IMR-90 (cell line): ENCODE measurements at regions not wholly inside any gene's neighbourhood (a gene's known extent, or its start where the extent isn't known, plus 50 kb on each side); places are given as distances from the start of the nearest gene placed in this dataset.

ENCODE experiments used
- ATAC-seq: fragments of 200-7000 bp; cut with Tn5 transposase; 2 replicates; pipeline ENCODE4 v1.9.1; 2020; ENCODE audit warnings: low read depth, mild to moderate bottlenecking, moderate library complexity
- BruUV-seq: library from RNA; stranded (reverse); fragments of 400-500 nt; replicated peaks from 2 replicates; lab custom pipeline; 2021; lab: Mats Ljungman, UMichigan
- CTCF ChIA-PET: fragments of 300-600 bp; formaldehyde crosslinking; extraction: SDS; loops from one replicate; lab custom pipeline; 2021; ENCODE audit warnings: antibody characterized with exemption; lab: Yijun Ruan, JAX
- POLR2A ChIA-PET: fragments of 300-600 bp; sonication (Branson Sonifier 250); formaldehyde crosslinking; loops from one replicate; lab custom pipeline; 2022; ENCODE audit warnings: antibody characterized with exemption; ENCODE audit not compliant: unreplicated experiment; lab: Charles Lee
- DNase-seq: peaks from one replicate; pipeline ENCODE4 v3.0.0; 2013
- H2AFZ ChIP-seq: replicated peaks from 2 replicates; pipeline ENCODE3; 2013; ENCODE audit warnings: low read length, mild to moderate bottlenecking; ENCODE audit not compliant: poor library complexity
- H2AK5ac ChIP-seq: 2 replicates; pipeline ENCODE4 v1.6.1; 2013; ENCODE audit warnings: low read depth, low read length, inconsistent platforms
- H2AK9ac ChIP-seq: replicated peaks from 2 replicates; pipeline ENCODE3; 2013; ENCODE audit warnings: mild to moderate bottlenecking, low read depth, low read length, moderate library complexity; ENCODE audit not compliant: poor library complexity
- H2BK120ac ChIP-seq: 2 replicates; pipeline ENCODE4 v1.6.1; 2013; ENCODE audit warnings: low read depth, low read length, inconsistent platforms
- H2BK15ac ChIP-seq: 3 replicates; pipeline ENCODE4 v1.6.1; 2013; ENCODE audit warnings: low read depth, low read length, inconsistent platforms
- H2BK20ac ChIP-seq: 2 replicates; pipeline ENCODE4 v1.6.1; 2013; ENCODE audit warnings: low read depth, mild to moderate bottlenecking, inconsistent platforms, low read length, moderate library complexity
- H2BK5ac ChIP-seq: 2 replicates; pipeline ENCODE4 v1.6.1; 2013; ENCODE audit warnings: mild to moderate bottlenecking, low read depth, low read length, inconsistent platforms; ENCODE audit not compliant: poor library complexity, severe bottlenecking
- H3K14ac ChIP-seq: replicated peaks from 2 replicates; pipeline ENCODE4 v1.6.1; 2013; ENCODE audit warnings: low read depth, low read length, inconsistent platforms
- H3K18ac ChIP-seq: 2 replicates; pipeline ENCODE4 v1.6.1; 2013; ENCODE audit warnings: low read depth, low read length, control low read depth
- H3K23ac ChIP-seq: 2 replicates; pipeline ENCODE4 v1.6.1; 2013; ENCODE audit warnings: low read depth, low read length, inconsistent platforms
- H3K27ac ChIP-seq: 2 replicates; pipeline ENCODE4 v1.5.1; 2013; ENCODE audit warnings: mild to moderate bottlenecking, control low read depth, low read length; ENCODE audit not compliant: insufficient read depth
- H3K27me3 ChIP-seq: 2 replicates; pipeline ENCODE4 v1.6.1; 2013; ENCODE audit warnings: low read length; ENCODE audit not compliant: control insufficient read depth, insufficient read depth
- H3K36me3 ChIP-seq: 2 replicates; pipeline ENCODE4 v1.6.1; 2013; ENCODE audit warnings: low read length, mixed read lengths; ENCODE audit not compliant: control insufficient read depth, insufficient read depth
- H3K4ac ChIP-seq: 2 replicates; pipeline ENCODE4 v1.6.1; 2013; ENCODE audit warnings: low read depth, low read length, inconsistent platforms
- H3K4me1 ChIP-seq: 2 replicates; pipeline ENCODE4 v1.6.1; 2013; ENCODE audit warnings: low read length, mixed read lengths; ENCODE audit not compliant: control insufficient read depth, insufficient read depth
- H3K4me2 ChIP-seq: 2 replicates; pipeline ENCODE4 v1.6.1; 2013; ENCODE audit warnings: low read depth, mild to moderate bottlenecking, control low read depth, low read length, moderate library complexity
- H3K4me3 ChIP-seq: 2 replicates; pipeline ENCODE4 v1.5.1; 2013; ENCODE audit warnings: low read depth, mild to moderate bottlenecking, control low read depth, low read length, moderate library complexity; ENCODE audit not compliant: insufficient read depth
- H3K56ac ChIP-seq: 2 replicates; pipeline ENCODE4 v1.6.1; 2013; ENCODE audit warnings: low read length, inconsistent platforms; ENCODE audit not compliant: insufficient read depth; ENCODE audit errors: extremely low read depth
- H3K79me1 ChIP-seq, 2 experiments: 2 replicates each; pipeline ENCODE4 v1.6.1; 2013; ENCODE audit warnings: low read length in 2 of 2, inconsistent platforms in 1 of 2, low read depth in 1 of 2
- H3K9ac ChIP-seq: 2 replicates; pipeline ENCODE4 v1.6.1; 2013; ENCODE audit warnings: low read depth, low read length, control low read depth
- H3K9me1 ChIP-seq: 2 replicates; pipeline ENCODE4 v1.6.1; 2013; ENCODE audit warnings: low read length, inconsistent platforms; ENCODE audit not compliant: insufficient read depth
- H3K9me3 ChIP-seq: 2 replicates; pipeline ENCODE4 v1.6.1; 2013; ENCODE audit warnings: low read length; ENCODE audit not compliant: control insufficient read depth, insufficient read depth
- H4K20me1 ChIP-seq: 2 replicates; pipeline ENCODE4 v1.6.1; 2013; ENCODE audit warnings: low read length, inconsistent platforms; ENCODE audit not compliant: insufficient read depth
- H4K5ac ChIP-seq: 2 replicates; pipeline ENCODE4 v1.6.1; 2013; ENCODE audit warnings: mild to moderate bottlenecking, low read depth, low read length, control low read depth
- H4K8ac ChIP-seq, 2 experiments: 2 replicates each; pipeline ENCODE4 v1.6.1; 2013; ENCODE audit warnings: low read depth in 2 of 2, low read length in 2 of 2, control low read depth in 1 of 2, inconsistent platforms in 1 of 2
- H4K91ac ChIP-seq: 2 replicates; pipeline ENCODE4 v1.6.1; 2013; ENCODE audit warnings: low read depth, low read length, inconsistent platforms; ENCODE audit not compliant: insufficient read depth
- BHLHE40 ChIP-seq: fragments of 150-350 bp; IDR thresholded peaks from 2 replicates; pipeline ENCODE4 v1.6.1; 2016; ENCODE audit warnings: mild to moderate bottlenecking, low read depth, low read length
- CHD1 ChIP-seq: IDR thresholded peaks from 2 replicates; pipeline ENCODE4 v1.6.1; 2012; ENCODE audit warnings: low read depth, low read length, improper control_type of control experiment
- CTCF ChIP-seq: conservative IDR thresholded peaks from 2 replicates; pipeline ENCODE4 v1.5.1; 2012; ENCODE audit warnings: mild to moderate bottlenecking, low read depth, low read length, improper control_type of control experiment
- ELK1 ChIP-seq: fragments of 150-350 bp; IDR thresholded peaks from 2 replicates; pipeline ENCODE4 v1.6.1; 2016; ENCODE audit warnings: low read depth, mild to moderate bottlenecking, low read length, moderate library complexity, borderline replicate concordance
- FOS ChIP-seq: fragments of 150-350 bp; IDR thresholded peaks from 2 replicates; pipeline ENCODE4 v1.6.1; 2016; ENCODE audit warnings: low read depth, low read length
- MXI1 ChIP-seq: IDR thresholded peaks from 2 replicates; pipeline ENCODE4 v1.6.1; 2012; ENCODE audit warnings: low read depth, mild to moderate bottlenecking, low read length, moderate library complexity, borderline replicate concordance
- NFE2L2 ChIP-seq: fragments of 150-350 bp; IDR thresholded peaks from 2 replicates; pipeline ENCODE4 v1.6.1; 2016; ENCODE audit warnings: low read depth, mild to moderate bottlenecking, low read length
- POLR2A ChIP-seq: IDR thresholded peaks from 2 replicates; pipeline ENCODE4 v1.6.1; 2012; ENCODE audit warnings: mild to moderate bottlenecking, low read depth, low read length
- RAD21 ChIP-seq: IDR thresholded peaks from 2 replicates; pipeline ENCODE4 v1.6.1; 2012; ENCODE audit warnings: low read length, improper control_type of control experiment
- RCOR1 ChIP-seq: IDR thresholded peaks from 2 replicates; pipeline ENCODE4 v1.6.1; 2012; ENCODE audit warnings: mild to moderate bottlenecking, low read length, improper control_type of control experiment; ENCODE audit not compliant: insufficient replicate concordance
- RFX5 ChIP-seq: IDR thresholded peaks from 2 replicates; pipeline ENCODE4 v1.8.0; 2012; ENCODE audit warnings: low read depth, mild to moderate bottlenecking, low read length, moderate library complexity
- WGBS, 2 experiments: methylation state at CpG; one replicate each; pipeline versions ENCODE4 v1.1.5 to v1.1.7; 2013; ENCODE audit warnings: missing lambda C conversion rate in 2 of 2; ENCODE audit not compliant: insufficient read length in 1 of 2; ENCODE audit errors: extremely low coverage in 2 of 2; 5-methylcytosine and 5-hydroxymethylcytosine counted together
- dilution Hi-C: fragments of 300-500 bp; cut with HindIII; formaldehyde crosslinking; loops from one replicate; pipeline ENCODE4 v1.14.3; 2018; ENCODE audit warnings: low sequenced_read_pairs; ENCODE audit not compliant: unreplicated experiment
- in situ Hi-C: fragments of 300-500 bp; cut with MboI; formaldehyde crosslinking; loops from 3 replicates; pipeline ENCODE4 v1.14.3; 2019; ENCODE audit warnings: low sequenced_read_pairs, inconsistent platforms, mixed read lengths
- intact Hi-C: fragments of 100-400 bp; cut with micrococcal nuclease; formaldehyde crosslinking; loops from 2 replicates; pipeline ENCODE4 v1.10.0; 2022

- Histone ChIP-seq H2AK9ac (no peak overlapping the region), H3K14ac (no peak overlapping the region), H3K18ac (no peak overlapping the region), H2BK15ac (no peak overlapping the region), H3K4me3 (no peak overlapping the region), H4K20me1 (no peaks in the 10 kb centered on the region), H3K27ac (no peak overlapping the region), H3K4ac (no peak overlapping the region), H4K91ac (no peak overlapping the region), H4K5ac (no peak overlapping the region), H3K9ac (no peak overlapping the region), H3K27me3 (no peaks in the 10 kb centered on the region), H2AFZ (no peak overlapping the region), H2AK5ac (no peak overlapping the region), H3K9me1 (no peaks in the 10 kb centered on the region), H3K36me3 (no peaks in the 10 kb centered on the region), H4K8ac (no peak overlapping the region), H3K4me1 (no peaks in the 10 kb centered on the region), H2BK20ac (no peak overlapping the region), H3K56ac (no peak overlapping the region), H3K79me1 (no peaks in the 10 kb centered on the region), H3K9me3 (no peaks in the 10 kb centered on the region), H2BK5ac (no peak overlapping the region), H3K4me2 (no peak overlapping the region), H3K23ac (no peak overlapping the region), H2BK120ac (no peak overlapping the region)
- WGBS, 2 experiments, result no CpG with 5 or more reads among the region's 4 CpGs
- intact Hi-C loops (no loop called here), in situ Hi-C loops (no loop called here), dilution Hi-C loops (no loop called here)
- DNase-seq, result no peak
- CTCF ChIA-PET, result no interaction called here
- no TSS peak for BruUV-seq
- POLR2A ChIA-PET, result no interaction called here
- TF ChIP-seq RFX5 (no peak), ELK1 (no peak), FOS (no peak), CHD1 (no peak), RCOR1 (no peak), NFE2L2 (no peak), RAD21 (no peak), BHLHE40 (no peak), POLR2A (no peak), CTCF (no peak), MXI1 (no peak)
- no peak for ATAC-seq
Measured at GRCh38 chr2:175755656-175756386, 246.2 kb downstream of the LNPK start.
